Endothelial cell (in vitro differentiated cells): ENCODE measurements at regions not wholly inside any gene's neighbourhood (a gene's known extent, or its start where the extent isn't known, plus 50 kb on each side); places are given as distances from the start of the nearest gene placed in this dataset.
"Not testable (repeated sequence)": the region's sequence is repeated elsewhere in the genome, so short reads cannot be mapped to it uniquely, and the experiment has no call there.

Experiments used
- DNase-seq: peaks from one replicate; pipeline ENCODE4 v3.0.0; 2021; ENCODE audit warnings: low spot score
- H3K27ac Mint-ChIP-seq: one replicate; pipeline ENCODE4 v1.8.0; 2021; ENCODE audit warnings: mixed read lengths, inconsistent platforms; ENCODE audit not compliant: unreplicated experiment
- H3K27me3 Mint-ChIP-seq: one replicate; pipeline ENCODE4 v1.8.0; 2021; ENCODE audit warnings: mild to moderate bottlenecking, moderate library complexity, mixed read lengths, inconsistent platforms; ENCODE audit not compliant: unreplicated experiment
- H3K36me3 Mint-ChIP-seq: one replicate; pipeline ENCODE4 v1.8.0; 2021; ENCODE audit warnings: mild to moderate bottlenecking, low read depth, mixed read lengths, inconsistent platforms; ENCODE audit not compliant: unreplicated experiment
- H3K4me1 Mint-ChIP-seq: one replicate; pipeline ENCODE4 v1.8.0; 2021; ENCODE audit warnings: mild to moderate bottlenecking, mixed read lengths, inconsistent platforms; ENCODE audit not compliant: unreplicated experiment
- H3K4me3 Mint-ChIP-seq: one replicate; pipeline ENCODE4 v1.8.0; 2021; ENCODE audit warnings: mild to moderate bottlenecking, mixed read lengths, inconsistent platforms; ENCODE audit not compliant: unreplicated experiment
- H3K9me3 Mint-ChIP-seq: one replicate; pipeline ENCODE4 v1.8.0; 2021; ENCODE audit warnings: mixed read lengths, inconsistent platforms; ENCODE audit not compliant: unreplicated experiment
- TF ChIP-seq, protein P1 (sequence below): fragments of 200-600 bp; sonication (generic); IDR thresholded peaks from one replicate; pipeline ENCODE4 v1.5.0; 2021; ENCODE audit warnings: antibody characterized with exemption; ENCODE audit not compliant: unreplicated experiment

DNA sequence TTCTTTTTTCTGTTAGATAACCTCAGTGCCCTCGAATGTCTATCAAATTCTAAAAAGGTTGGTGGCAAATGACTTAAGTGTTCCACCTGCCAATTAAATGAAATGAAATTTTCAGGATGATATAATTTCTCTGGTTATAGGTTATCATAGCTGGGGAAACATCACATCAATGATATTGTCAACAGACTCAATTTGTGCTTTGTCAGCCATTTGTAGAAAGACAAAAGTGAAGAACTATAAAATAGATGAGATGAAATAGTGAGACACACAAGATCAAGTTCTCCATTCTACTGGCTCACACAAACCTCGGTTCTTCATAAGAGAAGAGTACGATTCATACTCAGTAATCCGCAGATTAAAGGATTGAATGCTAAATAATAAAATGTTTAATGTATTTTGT is 1443.2 kb upstream of the FLRT2 start:
- DNase-seq, result no peak
- H3K4me1 Mint-ChIP-seq, result no peaks in the 10 kb centered on the region
- H3K27ac Mint-ChIP-seq, result no peak overlapping the region
- H3K9me3 Mint-ChIP-seq, result peaks cover 4% of the 10 kb centered on the region
- H3K36me3 Mint-ChIP-seq, result no peaks in the 10 kb centered on the region
- TF ChIP-seq, protein P1, sequence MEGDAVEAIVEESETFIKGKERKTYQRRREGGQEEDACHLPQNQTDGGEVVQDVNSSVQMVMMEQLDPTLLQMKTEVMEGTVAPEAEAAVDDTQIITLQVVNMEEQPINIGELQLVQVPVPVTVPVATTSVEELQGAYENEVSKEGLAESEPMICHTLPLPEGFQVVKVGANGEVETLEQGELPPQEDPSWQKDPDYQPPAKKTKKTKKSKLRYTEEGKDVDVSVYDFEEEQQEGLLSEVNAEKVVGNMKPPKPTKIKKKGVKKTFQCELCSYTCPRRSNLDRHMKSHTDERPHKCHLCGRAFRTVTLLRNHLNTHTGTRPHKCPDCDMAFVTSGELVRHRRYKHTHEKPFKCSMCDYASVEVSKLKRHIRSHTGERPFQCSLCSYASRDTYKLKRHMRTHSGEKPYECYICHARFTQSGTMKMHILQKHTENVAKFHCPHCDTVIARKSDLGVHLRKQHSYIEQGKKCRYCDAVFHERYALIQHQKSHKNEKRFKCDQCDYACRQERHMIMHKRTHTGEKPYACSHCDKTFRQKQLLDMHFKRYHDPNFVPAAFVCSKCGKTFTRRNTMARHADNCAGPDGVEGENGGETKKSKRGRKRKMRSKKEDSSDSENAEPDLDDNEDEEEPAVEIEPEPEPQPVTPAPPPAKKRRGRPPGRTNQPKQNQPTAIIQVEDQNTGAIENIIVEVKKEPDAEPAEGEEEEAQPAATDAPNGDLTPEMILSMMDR, result no peak
- no peaks in the 10 kb centered on the region for H3K27me3 Mint-ChIP-seq
- no peak overlapping the region for H3K4me3 Mint-ChIP-seq

DNA sequence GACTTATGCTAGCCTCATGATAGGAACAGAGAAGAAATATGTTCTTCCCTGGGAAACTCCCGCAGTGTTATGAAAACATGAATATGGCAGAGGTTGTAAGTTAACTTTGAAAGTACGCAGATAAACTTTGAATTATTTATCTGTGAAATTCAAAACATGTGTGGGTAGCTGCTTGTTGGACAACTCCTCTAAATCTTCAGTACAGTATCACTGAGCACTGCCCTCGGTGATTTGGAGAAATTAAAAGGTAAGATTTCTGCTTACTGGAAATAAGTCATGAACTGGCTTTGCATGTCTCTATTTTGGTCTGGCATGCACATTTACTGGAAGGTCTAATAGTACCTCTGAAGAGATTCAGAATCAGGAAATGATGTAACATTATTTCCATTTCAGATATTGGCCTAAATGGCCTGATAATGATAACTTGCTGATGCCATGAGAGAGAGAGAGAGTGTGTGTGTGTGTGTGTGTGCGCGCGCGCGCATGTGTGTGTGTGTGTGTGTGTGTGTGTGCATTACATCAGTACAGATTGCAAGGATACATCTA is 1441.9 kb upstream of the FLRT2 start:
- Mint-ChIP-seq H3K4me1 (no peaks in the 10 kb centered on the region), H3K27me3 (no peaks in the 10 kb centered on the region), H3K4me3 (no peak overlapping the region), H3K27ac (no peak overlapping the region), H3K36me3 (no peaks in the 10 kb centered on the region), H3K9me3 (peaks cover 4% of the 10 kb centered on the region)
- no peak for DNase-seq
- TF ChIP-seq, protein P1, result no peak

DNA sequence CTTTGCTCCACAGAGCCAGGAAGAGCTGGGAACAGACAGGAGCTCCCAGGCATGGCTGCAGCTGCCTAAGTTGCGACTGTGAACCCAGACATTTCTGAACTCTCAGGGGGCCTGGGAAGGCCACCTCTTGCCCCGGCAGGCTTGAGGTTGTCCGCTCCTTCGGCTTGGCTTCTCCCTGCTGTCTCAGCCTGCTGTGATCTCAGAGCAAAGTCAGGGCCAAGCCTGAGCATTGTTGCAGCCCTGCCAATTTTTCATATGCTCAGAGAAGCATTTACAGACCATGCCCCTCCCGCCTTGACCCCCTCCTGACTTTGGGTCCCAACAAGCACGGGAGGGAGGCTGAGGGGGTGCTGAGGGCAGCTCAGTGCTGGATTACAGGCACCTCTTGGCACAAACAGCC is 1439.1 kb upstream of the FLRT2 start:
- TF ChIP-seq, protein P1, result no peak
- Mint-ChIP-seq H3K36me3 (no peaks in the 10 kb centered on the region), H3K9me3 (no peaks in the 10 kb centered on the region), H3K4me3 (no peak overlapping the region), H3K27ac (no peak overlapping the region), H3K4me1 (no peaks in the 10 kb centered on the region), H3K27me3 (no peaks in the 10 kb centered on the region)
- no peak for DNase-seq

DNA sequence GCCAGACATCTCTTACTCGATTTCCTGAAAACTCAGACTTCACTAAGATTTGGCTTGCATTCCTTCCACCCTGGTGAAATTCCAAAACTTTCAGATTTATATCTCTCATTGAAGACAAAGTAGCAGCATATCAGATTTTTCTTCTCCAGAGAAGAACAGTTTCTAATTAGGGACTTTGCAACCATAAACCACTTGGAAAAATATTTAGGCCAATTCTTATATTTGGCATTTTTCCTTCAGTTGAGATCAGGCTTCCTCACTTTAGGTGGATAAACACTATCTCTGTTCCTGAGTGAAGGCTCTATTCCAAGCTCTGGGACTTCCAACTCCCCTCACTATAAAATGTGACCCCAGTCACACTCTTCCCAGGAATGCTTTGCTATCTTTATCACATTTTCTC is 1434.3 kb upstream of the FLRT2 start:
- no peaks in the 10 kb centered on the region for H3K9me3 Mint-ChIP-seq
- no peak overlapping the region for H3K27ac Mint-ChIP-seq
- no peak overlapping the region for H3K4me3 Mint-ChIP-seq
- no peaks in the 10 kb centered on the region for H3K36me3 Mint-ChIP-seq
- TF ChIP-seq, protein P1, result no peak
- DNase-seq, result no peak
- no peaks in the 10 kb centered on the region for H3K4me1 Mint-ChIP-seq
- H3K27me3 Mint-ChIP-seq, result no peaks in the 10 kb centered on the region

DNA sequence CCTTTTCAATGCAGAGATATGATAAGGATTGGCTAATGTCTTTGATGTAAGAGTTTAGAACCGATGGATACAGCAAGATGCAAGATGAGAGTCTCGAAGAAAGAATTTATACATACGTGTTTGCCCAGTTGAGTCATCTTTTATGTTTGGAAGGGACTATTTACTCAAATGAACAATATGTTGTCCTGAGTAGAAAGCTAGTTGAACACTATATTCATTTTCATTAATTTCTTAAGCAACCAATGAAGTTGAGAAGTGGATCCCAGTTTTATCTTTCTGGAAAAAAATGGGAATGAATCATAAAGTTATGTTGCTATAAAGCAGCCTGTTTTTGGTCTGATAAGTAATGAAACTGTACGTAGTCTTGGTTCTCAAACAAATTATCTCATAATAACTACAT is 1431.7 kb upstream of the FLRT2 start:
- Mint-ChIP-seq H3K4me1 (no peaks in the 10 kb centered on the region), H3K36me3 (no peaks in the 10 kb centered on the region), H3K4me3 (no peak overlapping the region), H3K27ac (no peak overlapping the region), H3K9me3 (peaks cover 10% of the 10 kb centered on the region), H3K27me3 (no peaks in the 10 kb centered on the region)
- TF ChIP-seq, protein P1, result no peak
- no peak for DNase-seq

DNA sequence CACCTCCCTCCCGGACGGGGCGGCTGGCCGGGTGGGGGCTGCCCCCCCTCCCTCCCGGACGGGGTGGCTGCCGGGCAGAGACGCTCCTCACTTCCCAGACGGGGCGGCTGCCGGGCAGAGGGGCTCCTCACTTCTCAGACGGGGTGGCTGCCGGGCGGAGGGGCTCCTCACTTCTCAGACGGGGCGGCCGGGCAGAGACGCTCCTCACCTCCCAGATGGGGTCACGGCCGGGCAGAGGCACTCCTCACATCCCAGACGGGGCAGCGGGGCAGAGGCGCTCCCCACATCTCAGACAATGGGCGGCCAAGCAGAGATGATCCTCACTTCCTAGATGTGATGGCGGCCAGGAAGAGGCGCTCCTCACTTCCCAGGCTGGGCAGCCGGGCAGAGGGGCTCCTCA is 1430.4 kb upstream of the FLRT2 start:
- H3K27me3 Mint-ChIP-seq, H3K36me3 Mint-ChIP-seq, H3K4me1 Mint-ChIP-seq, H3K4me3 Mint-ChIP-seq, DNase-seq, H3K27ac Mint-ChIP-seq: not testable (repeated sequence)
- peaks cover 14% of the 10 kb centered on the region for H3K9me3 Mint-ChIP-seq
